ENCODE measurements at regions not wholly inside any gene's neighbourhood (a gene's known extent, or its start where the extent isn't known, plus 50 kb on each side); places are given as distances from the start of the nearest gene placed in this dataset.

DNA sequence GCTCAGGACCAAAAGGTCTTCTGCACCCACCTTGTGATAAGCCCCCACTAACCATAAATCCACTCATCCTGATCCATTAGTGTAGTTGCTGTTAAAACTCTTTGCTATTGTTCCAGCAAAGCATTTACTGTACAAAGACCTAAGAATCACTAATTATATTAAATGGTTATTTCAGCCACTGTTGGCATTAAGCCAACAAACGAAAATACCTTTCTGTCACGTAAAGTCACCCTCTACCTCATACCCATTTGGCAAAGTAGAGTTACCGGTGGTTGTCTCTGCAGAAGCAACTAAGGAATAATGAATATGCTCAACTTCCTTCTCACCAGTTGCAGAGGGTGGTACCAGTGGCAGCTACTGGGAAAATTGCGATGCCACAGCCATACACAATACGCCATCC, 224.5 kb downstream of the SP3 start:
- DNase-seq: no peak

DNA sequence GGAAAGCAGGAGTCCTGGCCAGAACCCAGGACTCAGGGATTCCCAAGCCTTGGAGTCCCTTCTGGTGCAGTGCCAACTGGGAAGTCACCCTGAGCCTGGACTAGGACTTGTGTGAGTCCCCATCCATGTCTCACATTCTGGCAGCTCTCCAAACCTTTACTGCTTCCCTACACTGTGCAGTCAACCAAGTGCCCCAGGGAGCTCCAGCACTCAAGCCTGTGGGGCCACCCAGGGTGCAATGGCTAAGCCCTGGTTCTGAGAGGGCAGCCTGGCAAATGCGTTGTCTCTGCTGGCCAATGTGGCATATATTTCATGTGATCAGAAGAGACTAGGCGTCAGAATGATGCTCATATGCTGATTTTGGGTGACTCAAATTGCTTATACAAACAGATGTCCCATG, 223.4 kb downstream of the SP3 start:
- peak in 1 of 2 experiments; percentile 4 for DNase-seq

DNA sequence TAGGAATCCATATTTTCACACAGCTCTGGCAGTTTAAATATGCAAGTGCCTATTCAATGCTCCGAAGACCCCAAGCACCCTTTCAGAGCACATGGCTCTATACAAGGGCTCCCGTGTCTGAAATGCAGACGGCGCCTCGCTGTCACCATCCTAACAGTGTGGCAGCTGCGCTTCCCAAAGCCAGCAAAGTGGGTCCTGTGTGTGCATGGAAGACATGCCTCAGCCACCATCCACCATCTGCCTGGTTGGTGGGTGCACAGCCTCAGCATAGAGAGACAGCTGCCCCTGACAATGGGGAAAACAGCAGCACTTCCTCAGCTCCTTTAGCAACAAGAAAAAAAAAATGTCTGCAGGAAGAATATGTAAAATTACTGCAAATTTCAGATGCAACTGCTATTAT, 218.1 kb downstream of the SP3 start:
- DNase-seq: peak; percentile 78 to 91

DNA sequence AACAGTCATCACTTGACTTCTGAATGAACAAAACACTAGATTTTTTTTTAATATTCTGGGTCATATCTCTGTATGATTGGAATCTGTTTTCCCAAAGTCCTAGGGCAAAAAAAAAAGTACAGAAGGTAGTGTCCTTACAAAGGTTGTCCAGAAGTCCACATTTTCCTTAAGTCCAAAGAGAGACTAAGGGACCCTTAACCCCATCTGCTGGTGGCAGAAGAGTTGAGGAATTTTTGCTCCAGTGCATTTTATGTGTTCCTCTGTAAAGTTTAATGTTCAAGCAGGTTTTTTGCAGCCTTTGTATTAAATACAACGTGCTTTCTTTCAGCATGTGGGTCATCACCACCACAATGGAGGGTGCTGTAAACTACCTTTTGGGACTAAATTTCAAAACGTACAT, 215.9 kb downstream of the SP3 start:
- DNase-seq: peak; percentile 8 to 36

DNA sequence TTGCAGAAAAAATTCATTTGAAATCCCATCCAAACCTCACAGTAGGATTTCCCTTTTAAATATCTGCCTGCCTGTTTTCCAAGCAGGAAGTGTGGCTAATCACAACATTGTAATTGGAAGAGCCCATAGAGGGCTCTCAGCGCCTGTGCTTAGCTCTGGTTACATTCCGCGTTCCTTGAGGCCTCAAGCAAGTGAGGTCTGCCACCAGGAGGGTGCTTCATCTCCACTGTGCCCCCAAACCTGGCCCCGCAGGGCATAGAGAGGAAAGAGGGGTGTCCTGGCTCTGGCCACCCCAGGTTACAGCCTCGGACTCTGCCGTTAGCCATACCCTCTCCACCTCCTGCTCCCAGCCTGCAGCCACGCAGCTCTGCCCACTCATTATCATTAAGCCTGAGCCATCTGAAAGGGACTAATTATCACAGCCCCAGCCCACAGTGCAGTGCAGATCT, 214.8 kb downstream of the SP3 start:
- DNase-seq: peak in 1 of 2 experiments; percentile 40

DNA sequence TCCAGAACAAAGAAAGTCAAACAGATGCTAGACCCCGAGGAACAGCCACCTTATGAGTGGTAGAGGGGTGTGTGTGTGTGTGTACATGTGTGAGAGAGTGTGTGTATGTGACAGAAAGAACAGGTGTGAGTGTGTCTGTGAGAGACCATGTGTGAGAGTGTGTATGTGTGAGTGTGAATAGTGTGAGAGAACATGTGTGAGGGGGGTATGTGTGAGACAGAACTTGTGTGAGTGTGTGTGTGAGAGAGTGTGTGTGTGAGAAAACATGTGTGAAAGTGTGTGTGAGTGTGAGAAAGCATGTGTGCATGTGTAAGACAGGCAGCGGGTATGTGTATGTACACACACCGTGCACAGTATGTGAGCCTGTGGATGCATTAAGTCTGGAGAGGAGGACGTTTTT, 214.3 kb downstream of the SP3 start:
- DNase-seq: no peak

DNA sequence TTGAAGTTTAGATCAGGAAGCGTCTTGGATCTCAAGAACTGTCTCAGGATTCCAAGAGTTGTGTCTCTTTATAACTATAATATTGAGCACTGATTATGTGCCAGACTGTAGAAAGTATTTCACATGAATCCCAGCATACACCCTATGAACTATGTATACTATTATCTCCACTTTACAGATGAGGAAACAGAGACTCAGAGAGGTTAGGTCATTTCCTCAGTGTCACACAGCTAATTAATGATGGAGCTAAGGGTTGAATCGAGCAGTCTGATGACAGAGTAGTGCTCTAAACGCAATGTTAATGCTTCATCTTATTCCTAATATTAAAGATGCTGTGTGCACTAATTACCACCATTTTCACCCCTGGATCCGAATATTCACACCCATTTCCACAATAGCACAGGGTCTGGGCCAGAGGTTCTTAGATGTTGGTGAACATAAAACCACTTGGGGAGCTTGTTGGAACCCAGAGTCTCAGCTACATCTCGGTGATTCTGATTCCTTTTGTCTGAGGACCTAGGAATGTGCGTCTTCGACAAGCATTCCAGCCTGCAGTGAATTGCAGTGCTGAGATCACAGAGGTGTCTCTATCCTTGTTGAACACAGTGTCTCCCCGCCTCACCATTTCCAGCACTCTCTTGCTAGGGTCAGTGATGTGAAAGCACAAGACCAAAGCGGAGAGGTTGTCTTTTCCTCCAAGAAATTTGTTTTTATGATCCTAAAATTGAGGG, 213.8 kb downstream of the SP3 start:
- DNase-seq: no peak

DNA sequence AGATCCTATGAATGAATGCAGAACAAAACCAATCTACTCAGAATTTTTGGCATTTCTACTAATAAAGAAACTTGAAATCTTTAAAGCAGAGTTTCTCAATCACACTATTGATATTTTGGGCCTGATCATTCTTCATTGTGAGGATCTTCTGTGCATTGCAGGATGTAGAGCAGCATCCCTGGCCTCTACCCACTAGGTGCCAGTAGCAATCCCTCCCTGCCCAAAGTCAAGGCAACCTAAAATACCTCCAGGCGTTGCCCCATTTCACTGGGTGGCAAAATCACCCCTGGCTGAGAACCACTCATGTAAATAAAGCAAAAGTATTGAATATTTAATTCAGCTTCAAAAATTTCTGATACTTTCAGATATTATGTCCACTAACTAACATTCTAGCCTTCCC, 213.0 kb downstream of the SP3 start:
- DNase-seq: peak in 1 of 2 experiments; percentile 35

DNA sequence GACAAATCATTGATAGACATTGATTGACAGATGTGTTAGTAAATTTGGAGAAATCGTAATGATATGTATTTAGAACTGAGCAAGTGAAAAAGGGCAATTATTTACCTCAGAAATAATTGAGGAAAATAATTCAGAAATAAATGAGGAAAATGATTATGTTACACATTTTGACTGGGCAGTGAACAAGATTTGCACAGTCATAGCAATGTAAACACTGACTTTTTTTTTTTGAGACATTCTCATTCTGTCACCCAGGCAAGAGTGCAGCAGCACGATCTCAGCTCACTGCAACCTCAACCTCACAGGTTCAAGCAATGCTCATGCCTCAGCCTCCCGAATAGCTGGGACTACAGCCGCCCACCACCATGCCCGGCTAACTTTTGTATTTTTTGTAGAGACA, 211.7 kb downstream of the SP3 start:
- DNase-seq: no peak

DNA sequence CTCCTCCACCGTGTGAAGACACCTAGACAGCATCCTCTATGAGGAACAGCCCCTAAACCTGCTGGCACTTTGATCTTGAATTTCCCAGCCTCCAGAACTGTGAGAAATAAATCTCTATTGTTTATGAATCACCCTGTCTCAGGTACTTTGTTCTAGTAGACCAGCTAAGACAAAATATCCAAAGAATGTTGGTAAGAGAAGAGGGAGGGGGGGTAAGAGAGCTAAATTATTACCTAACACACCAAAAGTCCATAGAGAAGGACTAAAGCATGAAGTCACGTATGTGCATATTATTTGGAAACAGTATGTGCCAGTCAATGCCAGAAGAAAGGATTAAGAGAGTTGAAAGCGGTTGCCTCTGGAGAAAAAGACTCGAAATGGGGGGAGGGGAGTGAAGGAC, 211.0 kb downstream of the SP3 start:
- DNase-seq: no peak

DNA sequence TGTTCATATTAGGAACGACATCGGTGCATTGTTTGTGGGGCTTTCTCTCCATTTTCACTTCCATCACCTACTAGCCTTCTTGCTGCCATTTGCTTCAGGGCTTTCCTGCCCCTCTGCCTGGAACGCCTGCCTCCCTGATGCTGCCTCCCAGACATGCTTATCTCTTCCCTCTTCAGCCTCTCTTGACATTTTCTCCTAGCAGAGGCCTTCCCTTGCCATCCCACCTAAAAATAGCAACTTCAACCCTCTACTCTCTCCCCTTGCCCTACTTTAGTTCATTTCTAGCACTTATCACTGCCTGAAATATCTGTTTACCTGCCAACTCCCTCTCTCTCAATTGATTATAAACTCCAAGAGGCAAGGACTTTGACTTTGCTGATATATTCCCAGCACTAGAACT, 210.3 kb downstream of the SP3 start:
- DNase-seq: no peak

DNA sequence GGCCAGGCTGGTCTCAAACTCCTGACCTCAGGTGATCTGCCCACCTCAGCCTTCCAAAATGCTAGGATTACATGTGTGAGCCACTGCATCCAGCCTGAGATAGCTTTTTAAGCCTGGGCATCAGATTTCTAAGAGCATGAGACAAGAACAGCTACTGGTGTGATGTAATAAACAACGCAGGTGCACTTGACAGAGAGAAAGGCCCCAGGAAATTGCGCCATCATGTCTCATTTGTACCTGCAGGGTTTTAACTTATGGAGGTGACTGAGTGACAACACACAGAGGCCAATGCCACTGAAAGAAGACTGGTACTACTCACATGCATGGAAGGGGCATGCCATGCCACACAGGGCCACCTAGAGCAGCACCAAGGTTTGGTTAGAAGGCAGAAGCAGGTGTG, 209.4 kb downstream of the SP3 start:
- no peak for DNase-seq

DNA sequence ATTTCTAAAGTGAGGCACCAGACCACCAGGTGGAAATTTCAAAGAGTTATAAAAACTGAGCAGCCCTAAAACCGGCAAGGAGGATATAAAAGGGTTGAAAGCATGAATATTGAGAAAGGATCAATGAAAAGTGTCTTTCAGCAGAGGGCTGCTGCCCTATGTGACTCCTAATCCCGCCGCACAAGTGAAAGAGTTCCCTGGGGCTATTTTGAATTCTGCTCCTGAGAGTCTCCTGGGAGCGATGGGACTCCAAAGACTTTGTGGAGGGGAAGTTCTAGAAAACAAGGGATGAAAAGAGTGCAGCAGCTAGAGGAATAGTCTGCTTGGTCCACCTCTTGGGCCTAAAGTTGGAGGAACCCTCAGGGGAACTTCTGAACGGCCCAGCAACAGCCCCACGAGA, 205.2 kb downstream of the SP3 start:
- DNase-seq: no peak

DNA sequence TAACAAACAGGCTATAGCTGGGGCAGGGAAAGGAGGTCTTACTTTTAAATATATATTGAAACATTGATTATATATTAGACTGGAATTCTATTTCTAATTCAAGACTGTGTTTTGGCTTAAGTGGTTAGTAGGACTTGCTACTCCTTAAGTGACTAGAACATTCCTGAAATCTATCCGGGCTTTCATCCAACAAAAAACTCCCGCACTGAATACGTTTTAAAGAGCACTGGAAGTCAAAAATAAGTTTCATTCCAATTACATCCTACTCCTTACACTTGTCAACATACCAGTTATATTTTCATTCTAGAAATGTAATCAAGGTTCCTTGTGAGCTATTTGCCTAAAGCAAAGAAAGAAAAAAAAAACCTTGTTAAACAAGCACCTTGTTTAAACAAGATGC, 204.6 kb downstream of the SP3 start:
- DNase-seq: no peak

DNA sequence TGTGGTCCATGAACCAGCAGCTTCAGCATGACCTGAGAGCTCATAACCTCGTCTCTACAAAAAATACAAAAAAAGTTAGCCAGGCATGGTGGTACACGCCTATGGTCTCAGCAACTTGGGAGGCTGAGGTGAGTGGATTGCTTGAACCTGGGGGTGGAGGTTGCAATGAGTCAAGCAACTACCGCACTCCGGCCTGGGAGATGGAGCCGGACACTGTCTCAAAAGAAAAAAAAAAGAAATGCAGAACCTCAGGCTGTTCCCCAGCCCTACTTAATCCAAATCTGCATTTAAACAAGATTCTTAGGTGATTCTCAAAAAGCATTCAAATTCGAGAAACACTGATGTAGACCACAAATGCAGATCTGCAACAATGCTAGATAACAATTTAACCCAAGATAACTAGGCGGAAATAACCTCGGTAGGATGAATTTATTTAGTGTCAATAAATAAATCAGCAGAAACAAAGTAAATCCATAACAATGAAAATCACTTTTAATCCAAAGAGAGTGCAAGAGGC, 203.5 kb downstream of the SP3 start:
- DNase-seq: no peak

DNA sequence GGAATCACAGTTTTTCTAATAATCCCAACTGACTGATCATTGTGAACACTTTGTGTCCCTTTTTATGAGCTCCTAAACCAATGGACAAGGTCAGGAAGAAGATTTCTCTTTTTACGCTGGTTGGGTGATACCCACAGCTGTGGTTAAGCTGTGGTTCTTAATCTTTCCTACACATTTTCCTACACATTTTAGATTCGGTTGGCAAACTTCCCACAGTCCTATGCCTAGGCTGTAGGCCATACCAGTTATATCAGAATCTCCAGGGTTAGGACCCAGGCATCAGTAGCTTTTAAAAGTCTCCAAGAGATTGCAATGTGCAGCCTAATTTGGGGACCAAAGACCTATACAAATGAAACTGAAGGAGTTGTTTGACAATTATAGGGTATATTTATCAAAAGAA, 203.0 kb downstream of the SP3 start:
- DNase-seq: no peak

DNA sequence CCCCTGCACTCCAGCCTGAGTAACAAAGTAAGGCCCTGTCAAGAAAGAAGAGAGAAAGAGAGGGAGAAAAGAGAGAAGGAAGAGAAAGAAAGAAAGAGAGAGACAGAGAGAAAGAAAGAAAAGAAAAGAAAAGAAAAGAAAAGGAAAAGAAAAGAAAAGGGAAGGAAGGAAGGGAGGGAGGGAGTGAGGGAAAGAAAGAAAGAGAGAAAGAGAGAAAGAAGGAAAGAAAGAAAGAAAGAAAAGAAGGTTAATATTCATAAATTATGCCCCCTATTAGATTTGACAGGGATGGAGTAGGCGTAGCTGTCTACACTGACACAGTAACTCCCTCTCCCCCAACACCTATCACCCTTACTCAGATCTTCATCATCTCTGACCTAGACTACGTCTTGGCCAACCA, 202.3 kb downstream of the SP3 start:
- no peak for DNase-seq

DNA sequence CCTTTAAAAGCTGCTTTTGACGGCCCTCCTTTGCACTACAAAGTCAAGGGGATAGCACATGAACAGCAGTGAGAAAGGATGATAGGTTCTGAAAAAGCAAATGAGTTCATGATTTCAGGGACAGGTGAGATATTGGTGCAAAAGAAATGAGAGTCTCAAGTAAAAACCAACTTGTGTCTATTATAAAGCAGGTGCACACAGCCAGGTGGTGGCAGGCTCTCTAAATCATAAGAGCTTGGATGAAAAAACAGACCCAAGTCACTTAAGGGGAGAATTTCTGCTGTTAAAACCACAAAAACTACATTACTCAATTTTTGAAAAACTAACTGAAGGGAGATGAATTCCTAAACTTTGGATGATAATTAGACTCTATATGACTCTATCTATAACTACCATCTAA, 201.5 kb downstream of the SP3 start:
- DNase-seq: peak in 1 of 2 experiments; percentile 6

DNA sequence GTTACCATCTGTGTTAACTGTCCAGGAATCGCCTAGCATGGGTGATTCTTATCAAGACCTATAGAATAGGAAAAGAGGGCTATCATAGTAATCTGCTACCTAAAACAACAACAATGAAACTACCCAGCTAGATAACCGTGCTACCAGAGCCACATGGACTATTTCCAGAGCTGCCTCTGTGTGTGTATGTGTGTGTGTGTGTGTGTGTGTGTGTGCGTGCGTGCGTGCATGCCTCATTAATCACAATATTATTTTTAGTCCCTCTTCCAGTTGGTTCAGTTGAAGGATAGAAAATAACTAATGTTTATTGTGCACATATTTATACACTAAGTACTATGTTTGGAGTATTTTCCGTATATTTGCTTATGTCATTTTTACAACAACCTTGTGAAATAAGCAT, 201.1 kb downstream of the SP3 start:
- DNase-seq: no peak

DNA sequence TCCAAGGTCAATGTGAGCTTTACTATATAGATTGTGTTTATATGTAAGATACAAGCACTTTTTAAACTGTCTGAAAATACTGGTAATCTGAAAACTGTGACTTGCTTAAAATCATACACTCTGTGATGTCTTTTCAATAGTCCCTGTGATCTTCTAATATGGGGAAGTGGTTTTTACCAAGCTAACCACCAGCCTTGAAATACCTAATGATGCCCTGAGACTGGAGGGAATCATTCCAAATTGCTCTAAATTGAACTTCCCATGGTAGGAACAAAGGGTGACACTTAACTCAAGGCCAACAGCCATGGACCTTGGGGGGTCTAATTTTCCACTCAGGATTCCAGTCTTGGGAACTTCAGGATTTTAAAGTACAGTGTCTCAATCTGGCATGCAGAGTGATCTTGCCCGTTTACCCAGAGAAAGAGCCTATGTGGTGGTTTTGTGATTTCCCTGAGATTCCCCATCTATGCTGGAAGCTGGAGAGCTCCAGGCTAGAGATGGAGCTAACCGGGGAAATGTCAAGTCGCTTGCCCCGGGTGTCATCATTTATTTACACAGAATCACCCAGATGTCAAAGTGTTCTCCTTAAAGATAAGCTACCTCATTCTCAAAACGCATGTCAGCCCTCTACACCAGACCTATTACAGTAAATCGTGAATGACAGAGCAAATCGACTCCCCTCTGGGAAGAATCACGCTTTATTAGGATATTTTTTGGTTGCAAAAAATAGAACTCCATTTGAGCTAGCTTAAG, 198.5 kb downstream of the SP3 start:
- no peak for DNase-seq

DNA sequence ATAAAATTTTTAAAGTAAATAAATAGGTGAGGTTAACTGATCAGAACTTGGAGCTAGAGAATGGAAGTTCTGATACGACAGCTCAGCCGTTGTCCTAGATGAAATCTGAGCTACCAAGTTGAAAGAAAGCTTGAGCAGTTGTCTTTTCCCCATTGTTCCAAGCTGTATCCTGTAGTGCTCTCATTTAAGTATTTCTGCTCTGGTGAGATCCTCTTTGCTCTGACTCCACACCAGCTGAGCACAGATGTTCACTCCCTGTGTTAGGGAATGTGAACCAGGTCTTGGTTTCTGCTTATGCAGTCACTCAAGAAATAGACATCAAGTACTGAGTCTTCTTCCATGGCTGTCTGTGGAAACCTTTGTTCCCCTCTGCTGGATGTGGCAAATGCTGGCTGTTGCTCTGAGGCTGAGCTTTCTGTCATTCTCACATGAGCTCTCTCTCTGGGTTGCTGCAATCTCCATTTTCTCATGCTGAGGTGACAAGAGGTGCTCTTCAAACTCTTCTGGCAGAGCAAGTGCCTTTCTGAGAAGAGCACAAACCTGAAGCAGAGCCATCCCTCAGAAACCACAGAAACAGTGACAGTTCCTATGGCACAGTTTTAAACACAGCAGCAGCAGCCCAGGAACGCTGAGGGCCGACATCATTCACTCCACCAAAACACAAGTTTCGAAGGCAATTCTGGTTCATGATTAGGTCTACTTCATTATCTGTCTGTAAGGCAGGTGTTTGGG, 194.1 kb downstream of the SP3 start:
- DNase-seq: no peak

DNA sequence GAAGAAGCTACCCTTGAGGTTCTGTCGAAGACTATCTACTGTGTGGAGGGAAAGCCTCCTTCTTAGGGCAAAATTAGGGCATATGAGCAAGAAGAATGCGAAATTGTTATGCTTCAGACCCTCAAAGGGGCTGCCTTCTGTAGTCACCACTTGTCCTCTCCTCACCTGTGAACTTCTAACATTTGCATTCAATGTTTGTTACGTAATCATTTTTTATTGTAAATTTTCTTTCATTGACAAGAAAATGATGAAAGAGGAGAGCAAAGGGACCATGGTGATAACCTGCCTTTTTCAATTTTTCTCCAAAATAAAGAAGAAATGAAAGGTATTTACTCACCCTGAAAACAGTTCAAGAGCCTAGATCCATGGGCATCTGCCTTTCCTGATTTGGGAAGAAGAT, 193.0 kb downstream of the SP3 start:
- DNase-seq: no peak

DNA sequence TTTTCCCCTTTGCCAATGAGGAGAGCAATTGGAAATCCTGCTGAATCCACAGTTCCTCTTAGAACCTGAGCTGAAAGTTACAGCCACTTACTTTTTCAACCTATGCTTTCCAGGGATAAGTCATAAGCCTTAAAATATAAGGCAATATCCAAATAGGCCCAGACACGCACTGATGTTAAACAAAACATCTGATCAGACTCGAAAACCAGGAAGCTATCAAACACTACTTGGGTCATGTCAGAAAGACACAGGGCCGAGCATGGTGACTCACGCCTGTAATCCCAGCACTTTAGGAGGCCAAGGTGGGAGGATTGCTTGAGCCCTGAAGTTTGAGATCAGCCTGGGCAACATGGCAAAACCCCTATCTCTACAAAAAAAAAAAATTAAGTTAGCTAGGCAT, 192.1 kb downstream of the SP3 start:
- DNase-seq: no peak

DNA sequence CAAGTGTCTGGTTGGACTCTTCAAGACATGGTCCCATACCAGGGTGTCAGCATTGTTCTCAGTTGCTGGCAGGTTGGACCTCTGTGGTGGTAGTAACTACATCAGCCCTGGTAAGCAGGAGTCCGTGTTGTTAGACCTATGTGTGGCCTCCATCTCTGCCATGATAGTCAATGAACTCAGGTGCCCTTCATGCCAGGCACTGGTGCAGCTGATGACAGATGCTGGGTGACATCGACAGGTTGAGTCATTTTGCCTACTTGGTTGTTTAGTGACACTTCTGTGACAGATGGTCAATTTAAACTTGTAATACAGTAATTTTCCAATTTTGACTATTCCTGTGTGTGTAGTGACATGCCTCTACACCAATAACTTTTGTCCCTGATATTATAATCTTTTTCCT, 189.7 kb downstream of the SP3 start:
- peak in 1 of 2 experiments; percentile 29 for DNase-seq
